ENCODE measurements at regions not wholly inside any gene's neighbourhood (a gene's known extent, or its start where the extent isn't known, plus 50 kb on each side); places are given as distances from the start of the nearest gene placed in this dataset.

GRCh38 chr9:91160599-91161464, 200.9 kb downstream of the AUH start:
- in situ Hi-C loops (cut with MboI; ENCODE audit: low pct_unique_long_range_greater_than_20kb, low sequenced_read_pairs), result no loop called here
- no peak for DNase-seq

GRCh38 chr9:91161465-91162300, 200.0 kb downstream of the AUH start:
- no peak for DNase-seq
- in situ Hi-C loops (cut with MboI; ENCODE audit: low pct_unique_long_range_greater_than_20kb, low sequenced_read_pairs), result no loop called here

- in situ Hi-C loops (cut with MboI; ENCODE audit: low pct_unique_long_range_greater_than_20kb, low sequenced_read_pairs), result no loop called here
- DNase-seq, result no peak
Observed at GRCh38 chr9:91162311-91162710, 199.4 kb downstream of the AUH start.

GRCh38 chr9:91162784-91163443, 198.8 kb downstream of the AUH start:
- in situ Hi-C loops (cut with MboI; ENCODE audit: low pct_unique_long_range_greater_than_20kb, low sequenced_read_pairs), result no loop called here
- peak; percentile 87 for DNase-seq

GRCh38 chr9:91163444-91163772, 198.3 kb downstream of the AUH start:
- DNase-seq, result no peak
- in situ Hi-C loops (cut with MboI; ENCODE audit: low pct_unique_long_range_greater_than_20kb, low sequenced_read_pairs), result no loop called here

- in situ Hi-C loops (cut with MboI; ENCODE audit: low pct_unique_long_range_greater_than_20kb, low sequenced_read_pairs), result no loop called here
- no peak for DNase-seq
Observed at GRCh38 chr9:91163773-91164471, 197.8 kb downstream of the AUH start.

Data from KBM-7 (cell line).